NB4 (cell line): ENCODE measurements at regions not wholly inside any gene's neighbourhood (a gene's known extent, or its start where the extent isn't known, plus 50 kb on each side); places are given as distances from the start of the nearest gene placed in this dataset.

Experiments used
- CTCF ChIP-seq: IDR thresholded peaks from one replicate; pipeline ENCODE4 v1.5.1; 2012; ENCODE audit warnings: low read depth, low read length
- MAX ChIP-seq: IDR thresholded peaks from 2 replicates; pipeline ENCODE4 v1.6.1; 2011; ENCODE audit warnings: low read depth, low read length
- MYC ChIP-seq: IDR thresholded peaks from 2 replicates; pipeline ENCODE4 v1.6.1; 2011; ENCODE audit warnings: low read depth, low read length
- POLR2A ChIP-seq: IDR thresholded peaks from 2 replicates; pipeline ENCODE4 v1.6.1; 2011; ENCODE audit warnings: mild to moderate bottlenecking; ENCODE audit not compliant: insufficient read length; ENCODE audit errors: extremely low read depth

- no peak for TF ChIP-seq CTCF
- TF ChIP-seq POLR2A = no peak
- no peak for TF ChIP-seq MAX
- TF ChIP-seq MYC = no peak
Observed at GRCh38 chr5:74277418-74277817, 363.1 kb downstream of the ENC1 start.
